Subcutaneous abdominal adipose tissue (tissue), 5 donors: ENCODE measurements at regions not wholly inside any gene's neighbourhood (a gene's known extent, or its start where the extent isn't known, plus 50 kb on each side); places are given as distances from the start of the nearest gene placed in this dataset.

ENCODE experiments used
- H3K27ac ChIP-seq: one replicate; pipeline ENCODE4 v1.7.0; 2013; ENCODE audit warnings: low read depth, mild to moderate bottlenecking, inconsistent platforms, low read length, moderate library complexity
- H3K27me3 ChIP-seq, 5 donors: one replicate each; pipeline ENCODE4 v1.7.0; 2013; ENCODE audit warnings: low read length in 5 of 5, inconsistent platforms in 1 of 5; ENCODE audit not compliant: control insufficient read depth in 5 of 5, insufficient read depth in 4 of 5
- H3K36me3 ChIP-seq, 5 donors: one replicate each; pipeline ENCODE4 v1.7.0; 2013; ENCODE audit warnings: low read length in 5 of 5; ENCODE audit not compliant: control insufficient read depth in 5 of 5, insufficient read depth in 5 of 5
- H3K4me1 ChIP-seq, 5 donors: one replicate each; pipeline ENCODE4 v1.7.0; 2013; ENCODE audit warnings: low read length in 5 of 5, mild to moderate bottlenecking in 3 of 5, moderate library complexity in 1 of 5; ENCODE audit not compliant: control insufficient read depth in 5 of 5, insufficient read depth in 5 of 5
- H3K4me3 ChIP-seq, 5 donors: one replicate each; pipeline ENCODE4 v1.7.0; 2013; ENCODE audit warnings: low read length in 5 of 5, low read depth in 1 of 5
- H3K9ac ChIP-seq, 5 donors: one replicate each; pipeline ENCODE4 v1.7.0; 2013; ENCODE audit warnings: low read length in 5 of 5, mild to moderate bottlenecking in 4 of 5, moderate library complexity in 3 of 5
- H3K9me3 ChIP-seq, 5 donors: one replicate each; pipeline ENCODE4 v1.7.0; 2013; ENCODE audit warnings: low read length in 5 of 5; ENCODE audit not compliant: control insufficient read depth in 5 of 5
- donor health status: healthy.
- donor health status: healthy.
- donor health status: healthy.
- donor health status: healthy.
- donor health status: healthy.

DNA sequence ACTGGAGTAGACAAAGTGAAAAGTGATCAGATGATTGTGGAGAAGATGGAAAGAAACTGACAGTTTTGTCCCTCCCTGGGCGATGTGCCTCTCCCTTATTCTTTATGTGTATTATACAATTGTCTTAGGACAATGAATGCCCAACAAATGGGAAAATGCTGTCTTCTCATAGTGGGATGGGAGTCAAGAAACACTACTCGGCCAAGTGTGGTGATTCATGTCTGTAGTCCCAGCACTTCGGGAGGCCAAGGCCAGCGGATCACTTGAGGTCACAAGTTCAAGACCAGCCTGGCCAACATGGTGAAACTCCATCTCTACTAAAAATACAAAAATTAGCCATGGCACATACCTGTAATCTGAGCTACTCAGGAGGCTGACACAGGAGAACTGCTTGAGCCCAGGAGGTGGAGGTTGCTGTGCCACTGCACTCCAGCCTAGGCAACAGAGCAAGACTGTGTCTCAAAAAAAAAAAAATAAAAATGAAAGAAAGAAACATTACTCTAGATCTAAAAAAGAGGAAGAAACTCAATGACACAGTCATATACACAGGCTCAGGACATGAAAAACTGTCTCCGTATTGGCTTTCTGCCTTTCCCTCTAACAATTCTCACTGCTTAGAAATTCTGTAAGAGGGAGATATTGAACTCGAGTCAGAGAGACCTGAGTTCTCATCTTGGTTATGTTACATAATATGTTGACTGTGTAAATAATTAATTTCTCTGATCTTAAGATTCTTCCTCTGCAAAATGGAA lies 67.9 kb upstream of the TARS1 start:
- Histone ChIP-seq H3K9me3 (no peaks in the 10 kb centered on the region), H3K27ac (no peak overlapping the region), H3K4me3 (no peak overlapping the region), H3K36me3 (no peaks in the 10 kb centered on the region), H3K27me3 (no peaks in the 10 kb centered on the region), H3K9ac (no peak overlapping the region), H3K4me1 (no peaks in the 10 kb centered on the region)

DNA sequence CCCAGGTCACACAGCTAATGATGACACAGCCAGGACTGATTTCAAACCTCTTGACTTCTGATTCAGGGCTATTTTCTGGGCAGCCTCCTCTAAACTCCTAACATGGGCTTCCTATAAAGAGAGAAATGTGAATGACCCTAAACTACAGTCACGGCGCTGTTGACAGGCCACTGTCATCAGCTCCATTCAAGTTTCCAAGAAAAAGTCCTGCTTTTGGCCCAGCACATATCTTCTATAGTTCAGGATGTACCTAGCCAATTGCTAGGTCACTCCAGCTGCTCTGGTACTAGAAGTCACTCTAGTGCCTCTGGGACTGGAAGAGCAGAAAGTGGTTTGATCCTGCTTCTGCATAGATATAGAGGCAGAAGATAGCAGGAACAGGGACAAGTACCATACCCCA lies 64.9 kb upstream of the TARS1 start:
- H3K27me3 ChIP-seq, result no peaks in the 10 kb centered on the region
- no peak overlapping the region for H3K9ac ChIP-seq
- H3K36me3 ChIP-seq, result no peaks in the 10 kb centered on the region
- no peak overlapping the region for H3K4me3 ChIP-seq
- H3K9me3 ChIP-seq, result no peaks in the 10 kb centered on the region
- no peaks in the 10 kb centered on the region for H3K4me1 ChIP-seq
- no peak overlapping the region for H3K27ac ChIP-seq

DNA sequence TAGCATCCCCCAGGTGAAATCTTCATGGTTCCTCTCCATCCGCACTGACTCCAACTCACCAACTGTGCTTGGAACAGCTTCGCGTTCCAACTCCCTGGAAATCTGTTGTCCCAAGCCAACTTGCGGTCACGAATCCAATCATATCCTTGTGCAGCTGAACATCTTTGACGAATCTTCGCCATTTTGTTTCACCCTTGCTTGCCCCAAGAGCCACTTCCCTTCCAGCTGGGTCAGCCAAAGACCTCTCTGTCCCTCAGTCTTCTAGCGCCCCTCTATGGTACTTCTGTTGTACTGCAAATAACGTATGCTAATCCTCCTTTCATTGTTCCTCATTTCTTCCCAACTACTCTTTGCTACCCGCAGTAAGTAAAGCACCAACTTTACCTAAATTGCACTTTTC lies 61.0 kb upstream of the TARS1 start:
- no peak overlapping the region for H3K27ac ChIP-seq
- H3K9ac ChIP-seq, result no peak overlapping the region
- H3K4me3 ChIP-seq, result no peak overlapping the region
- H3K36me3 ChIP-seq, result no peaks in the 10 kb centered on the region
- no peaks in the 10 kb centered on the region for H3K9me3 ChIP-seq
- H3K27me3 ChIP-seq, result no peaks in the 10 kb centered on the region
- no peaks in the 10 kb centered on the region for H3K4me1 ChIP-seq

DNA sequence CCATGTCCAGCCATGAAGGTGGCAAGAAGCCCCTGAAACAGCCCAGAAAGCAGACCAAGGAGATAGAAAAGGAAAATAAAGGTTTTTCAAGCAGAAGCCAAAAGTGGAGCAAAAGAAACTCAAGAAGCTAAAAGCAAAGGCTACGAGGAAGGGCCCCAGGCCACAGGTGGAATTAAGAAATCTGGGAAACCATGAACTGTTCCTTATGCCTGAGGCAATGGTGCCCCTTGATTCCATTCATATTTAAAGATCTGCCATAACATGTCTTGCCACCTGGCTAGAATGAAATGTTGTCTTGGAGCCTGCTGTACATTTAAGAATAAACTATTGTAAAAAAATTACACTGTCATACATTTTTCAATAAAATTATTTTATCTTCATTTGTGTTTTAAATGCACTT lies 59.5 kb upstream of the TARS1 start:
- no peak overlapping the region for H3K9ac ChIP-seq
- no peaks in the 10 kb centered on the region for H3K27me3 ChIP-seq
- H3K27ac ChIP-seq, result no peak overlapping the region
- H3K4me3 ChIP-seq, result no peak overlapping the region
- H3K9me3 ChIP-seq, result peaks cover 0 to 10% (median 6%) of the 10 kb centered on the region in 5 donors
- no peaks in the 10 kb centered on the region for H3K36me3 ChIP-seq
- no peaks in the 10 kb centered on the region for H3K4me1 ChIP-seq
